ENCODE measurements at regions not wholly inside any gene's neighbourhood (a gene's known extent, or its start where the extent isn't known, plus 50 kb on each side); places are given as distances from the start of the nearest gene placed in this dataset.

DNA sequence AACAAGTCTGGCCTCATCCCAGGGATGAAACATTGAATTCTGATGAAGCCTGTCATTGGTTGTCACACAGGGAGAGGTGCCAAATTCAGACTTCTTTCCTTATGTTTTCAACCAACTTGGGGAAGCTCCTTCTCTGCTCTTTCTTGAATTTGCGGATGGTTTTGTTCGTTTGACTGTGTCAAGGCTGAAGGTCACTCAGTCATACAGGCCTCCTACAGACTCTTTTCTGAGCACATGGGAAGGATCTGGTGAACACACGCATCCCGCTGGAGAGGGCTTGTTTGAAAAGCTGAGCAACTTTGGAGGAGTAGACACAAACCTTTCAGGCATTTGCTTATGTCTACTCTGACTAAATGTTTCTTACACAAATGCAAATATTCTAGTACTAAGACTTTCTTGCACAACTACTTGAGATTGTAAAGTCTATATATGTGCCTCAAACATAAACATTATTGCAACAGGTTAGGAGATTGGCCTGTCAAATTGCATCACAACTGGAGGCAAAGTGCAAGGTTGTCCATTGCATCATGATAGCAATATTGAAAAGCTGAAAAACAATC lies 151.5 kb upstream of the NR3C1 start:
- no peak for DNase-seq

DNA sequence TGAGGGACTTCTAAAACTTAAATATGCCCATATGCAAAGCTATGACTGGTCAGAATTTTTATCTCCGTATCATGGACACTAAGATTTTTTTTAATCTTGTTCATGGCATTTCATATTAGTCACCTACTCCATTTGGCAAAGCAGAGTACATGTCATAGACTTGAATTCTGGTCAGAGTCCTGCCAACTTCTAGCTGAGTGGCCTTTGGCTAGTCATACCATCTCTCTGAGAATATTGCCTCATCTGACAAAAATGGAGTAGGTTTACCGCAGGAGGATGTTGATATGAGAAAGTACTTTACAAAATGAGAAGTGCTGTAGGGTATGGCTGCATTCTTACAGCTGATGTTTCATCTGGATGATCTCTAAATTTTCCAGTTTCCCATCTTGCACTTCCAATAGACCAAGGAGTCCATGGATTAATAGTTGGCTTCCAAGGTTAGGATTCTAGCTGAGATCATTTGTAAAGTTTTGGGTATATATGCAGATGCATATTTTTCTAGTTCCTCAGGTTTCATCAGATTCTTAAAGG lies 150.8 kb upstream of the NR3C1 start:
- no peak for DNase-seq

DNA sequence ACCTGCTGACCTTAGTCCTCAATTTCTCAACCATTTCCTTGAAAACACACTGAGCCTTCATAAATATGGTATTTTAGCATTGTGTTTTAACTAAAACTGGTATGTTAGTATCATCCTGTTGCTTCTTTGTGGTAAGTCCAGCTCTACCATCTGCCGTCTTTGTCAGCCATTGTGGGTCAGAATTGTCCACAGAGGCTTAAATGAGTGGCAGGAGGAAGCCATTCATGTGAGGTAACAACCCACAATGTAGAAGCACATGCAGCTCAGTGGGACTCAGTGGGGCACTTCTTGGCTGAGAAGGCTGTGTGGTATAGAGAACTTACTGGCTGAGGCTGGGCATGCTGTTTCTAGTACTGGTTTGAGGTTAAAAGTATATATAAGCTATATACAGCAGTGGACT lies 149.2 kb upstream of the NR3C1 start:
- DNase-seq: no peak

DNA sequence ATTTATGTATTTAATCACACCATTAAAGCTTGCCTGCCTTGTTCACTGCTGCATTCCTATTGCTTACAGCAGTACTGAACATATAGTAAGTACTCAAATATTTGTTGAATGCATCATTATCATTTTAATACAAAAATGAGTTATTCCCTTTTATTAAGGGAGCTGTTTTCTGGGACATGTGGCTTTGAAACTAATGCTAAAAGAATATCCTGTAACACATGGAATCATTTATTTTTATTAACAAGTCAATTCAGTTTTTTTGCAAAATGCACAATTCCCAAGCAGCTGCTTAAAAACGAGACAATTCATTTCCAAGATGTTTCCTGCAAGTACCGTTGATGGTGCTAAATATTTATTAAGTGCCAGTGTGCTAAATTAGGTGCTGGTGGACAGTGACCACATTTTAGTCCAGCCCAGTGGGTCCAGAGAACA lies 148.3 kb upstream of the NR3C1 start:
- no peak for DNase-seq

DNA sequence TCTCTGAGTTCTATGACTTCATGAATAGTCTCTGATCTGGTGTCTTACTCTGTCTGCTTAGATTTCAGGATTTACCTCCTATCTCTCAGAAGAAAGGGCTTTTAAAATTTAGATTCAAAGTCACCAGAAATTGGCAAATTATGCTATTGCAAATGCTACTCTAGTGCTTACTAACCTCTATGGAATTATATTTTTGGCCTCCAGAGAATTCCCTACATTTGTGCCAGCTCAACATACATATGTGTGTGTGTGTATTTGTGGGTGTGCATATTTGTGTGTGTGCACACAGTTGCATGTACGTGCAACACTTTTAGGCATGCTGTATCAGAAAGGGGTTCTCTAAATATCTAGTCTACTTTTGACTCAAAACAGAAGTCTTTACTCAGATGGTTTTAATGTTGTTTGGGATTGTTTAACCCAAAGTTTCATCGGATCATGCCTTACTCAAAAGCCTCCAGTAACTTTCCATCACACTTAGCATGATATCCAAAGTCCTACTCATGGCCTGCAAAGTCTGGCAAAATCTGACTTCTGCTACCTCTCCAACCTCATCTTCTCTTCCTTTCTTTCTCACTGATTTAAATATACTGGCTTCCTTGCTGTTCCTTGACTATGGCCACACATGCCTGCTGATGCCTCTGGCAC lies 147.6 kb upstream of the NR3C1 start:
- no peak for DNase-seq

DNA sequence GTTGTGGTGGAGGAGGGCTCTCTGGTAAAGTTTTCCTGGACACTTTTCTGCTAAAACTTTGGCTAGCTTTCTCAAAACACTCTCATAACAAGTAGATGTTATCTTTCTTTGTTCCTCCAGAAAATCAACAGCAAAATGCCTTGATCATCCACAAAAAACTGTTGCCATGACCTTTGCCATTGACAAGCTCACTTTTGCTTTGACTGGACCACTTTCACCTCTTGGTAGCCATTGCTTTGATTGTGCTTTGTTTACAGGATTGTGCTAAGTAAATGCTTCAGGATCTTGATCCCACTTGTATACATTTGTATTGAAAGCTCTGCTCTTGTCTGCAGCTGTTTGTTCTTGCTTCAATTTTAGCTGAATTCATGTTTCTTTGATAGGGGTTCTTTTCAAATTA lies 143.9 kb upstream of the NR3C1 start:
- no peak for DNase-seq

DNA sequence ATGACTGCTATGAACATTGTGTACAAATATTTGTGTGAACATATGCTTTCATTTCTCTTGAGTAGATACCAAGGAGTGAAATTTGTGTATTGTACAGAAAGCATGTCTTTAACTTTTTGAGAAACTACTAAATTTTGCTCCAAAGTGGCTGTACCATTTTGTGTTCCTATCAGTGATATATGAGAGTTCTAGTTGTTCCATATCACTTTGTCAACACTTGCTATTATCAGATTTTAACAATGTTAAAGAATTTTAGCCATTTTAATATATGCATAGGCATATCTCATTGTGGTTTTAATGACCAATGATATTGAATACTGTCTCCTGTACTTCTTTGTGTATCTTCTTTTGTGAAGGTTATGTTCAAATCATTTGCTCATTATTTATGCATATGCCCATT lies 142.9 kb upstream of the NR3C1 start:
- no peak for DNase-seq

DNA sequence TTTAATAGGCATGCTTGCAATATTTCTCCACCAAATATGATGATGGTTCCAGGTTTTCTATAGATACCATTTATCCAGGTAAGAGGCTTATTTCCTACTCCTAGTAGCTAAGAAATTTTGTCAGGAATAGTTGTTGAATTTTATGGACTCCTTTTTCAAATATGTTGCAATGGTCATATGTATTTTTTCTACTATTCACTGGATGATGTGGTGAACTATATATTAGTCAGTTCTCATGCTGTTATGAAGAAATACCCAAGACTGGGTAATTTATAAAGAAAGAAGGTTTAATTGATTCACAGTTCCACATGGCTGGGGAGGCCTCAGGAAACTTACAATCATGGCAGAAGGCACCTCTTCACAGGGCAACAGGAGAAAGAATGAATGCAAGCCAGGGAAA lies 141.1 kb upstream of the NR3C1 start:
- no peak for DNase-seq

DNA sequence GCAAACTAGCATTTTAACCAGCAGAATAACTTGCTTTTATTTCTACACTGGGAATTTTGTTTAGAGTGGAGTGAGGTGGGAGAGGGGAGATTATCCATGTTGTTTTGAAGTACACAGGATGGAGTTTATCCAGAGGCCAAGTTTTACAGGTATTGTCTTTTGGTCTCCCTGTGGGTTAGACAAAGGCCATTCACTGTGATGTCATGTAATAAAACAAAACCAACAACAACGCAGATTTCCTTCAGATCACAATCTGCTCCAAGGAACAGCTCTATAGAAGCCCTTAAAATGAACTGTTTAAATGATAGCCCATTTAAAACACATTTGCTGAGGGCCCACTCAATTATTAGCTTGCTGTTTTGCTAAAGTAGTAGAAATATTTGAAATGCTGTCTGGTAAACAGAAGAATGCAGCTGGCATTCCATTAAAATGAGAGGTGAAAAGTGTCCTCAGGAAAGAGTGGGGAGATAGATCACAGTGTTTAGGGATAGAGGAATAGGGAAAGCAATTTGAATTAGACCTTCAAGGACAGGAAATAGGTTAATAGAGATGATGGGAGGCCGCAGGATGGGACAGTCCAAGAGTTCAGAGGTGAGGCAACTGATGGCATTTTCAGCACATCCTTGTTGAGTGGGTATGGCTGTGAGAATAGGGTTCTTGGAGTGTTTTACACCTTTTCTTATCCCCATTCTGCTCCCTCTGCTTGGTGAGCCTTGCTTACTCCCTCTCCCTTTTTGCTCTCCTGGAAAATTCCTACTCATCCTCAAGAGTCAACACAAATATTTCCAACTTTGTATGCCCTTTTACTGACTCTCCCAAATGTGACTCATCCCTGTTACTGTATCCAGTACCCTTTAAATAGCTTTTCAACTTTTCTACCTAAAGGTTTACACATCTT lies 140.1 kb upstream of the NR3C1 start:
- DNase-seq: peak in 1 of 2 experiments; percentile 48

DNA sequence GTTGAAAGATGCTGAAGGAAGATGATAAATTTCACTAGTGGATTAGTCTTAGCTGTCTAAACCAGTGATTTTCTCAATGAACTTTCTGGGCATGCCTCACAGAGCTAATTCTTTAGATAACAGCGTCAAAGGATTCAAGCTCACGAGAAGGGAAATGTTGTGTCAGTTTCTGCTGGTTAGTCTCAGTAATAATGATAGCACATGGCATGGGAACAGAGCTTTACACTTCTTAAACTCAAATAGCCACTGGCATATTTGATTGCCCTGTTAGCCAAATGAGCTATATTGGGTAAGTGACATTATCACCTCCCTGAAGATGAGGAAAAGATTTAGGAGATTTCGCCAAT lies 139.3 kb upstream of the NR3C1 start:
- no peak for DNase-seq

DNA sequence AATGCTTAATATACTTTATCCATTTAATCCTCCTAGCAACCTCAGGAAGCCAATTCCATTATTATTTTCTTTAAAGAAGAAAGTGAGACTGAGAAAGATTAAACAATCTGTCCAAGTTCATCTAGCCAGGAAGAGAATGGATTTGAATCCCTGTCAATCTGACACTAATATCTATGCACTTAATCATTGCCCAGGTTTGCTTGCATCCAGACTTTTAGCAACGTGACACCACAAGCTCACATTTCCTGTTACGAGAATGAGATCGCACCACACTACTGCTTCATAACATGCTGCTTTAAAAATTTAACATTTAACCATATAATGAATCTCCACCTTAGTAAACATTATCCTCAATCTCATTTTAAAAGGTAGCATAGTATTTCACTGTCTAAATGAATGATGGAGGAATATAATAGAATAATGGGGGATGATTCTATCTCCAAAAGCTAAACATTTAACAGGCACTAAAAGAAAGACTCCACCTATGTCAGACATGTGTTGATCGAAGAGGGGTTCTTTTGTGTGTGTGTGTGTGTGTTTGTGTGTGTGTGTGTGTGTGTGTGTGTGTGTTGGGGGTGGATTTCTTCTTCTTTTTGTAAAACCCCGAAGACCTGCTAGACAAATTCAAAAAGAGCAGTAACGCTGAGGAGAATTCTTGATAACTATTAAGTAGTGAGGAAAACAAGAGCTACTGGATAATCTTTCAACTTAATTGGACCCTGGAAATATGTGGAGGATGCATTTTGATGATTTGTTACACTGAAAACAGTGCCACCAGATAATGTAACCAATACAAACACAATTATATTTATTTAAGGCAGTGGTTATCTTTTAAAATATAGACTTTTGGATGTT lies 138.7 kb upstream of the NR3C1 start:
- no peak for DNase-seq

DNA sequence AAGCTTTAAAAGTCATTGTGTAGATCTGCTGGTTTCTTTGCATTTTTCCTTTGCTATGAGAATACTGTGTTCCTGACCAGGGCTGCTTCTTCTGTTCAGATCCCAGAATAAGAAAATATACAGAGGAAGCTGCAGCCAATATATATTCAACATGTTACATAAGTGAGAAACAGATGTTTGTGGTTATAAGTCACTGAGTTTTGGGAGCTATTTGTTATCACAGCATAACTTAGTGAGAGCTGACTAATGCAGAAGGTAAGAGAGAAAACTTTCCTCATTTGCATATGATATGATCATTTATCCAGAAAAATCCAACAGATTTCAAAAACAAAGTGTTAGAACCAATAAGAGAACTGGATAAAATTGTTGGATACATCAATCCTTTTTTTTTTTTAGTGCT lies 136.3 kb upstream of the NR3C1 start:
- DNase-seq: no peak

DNA sequence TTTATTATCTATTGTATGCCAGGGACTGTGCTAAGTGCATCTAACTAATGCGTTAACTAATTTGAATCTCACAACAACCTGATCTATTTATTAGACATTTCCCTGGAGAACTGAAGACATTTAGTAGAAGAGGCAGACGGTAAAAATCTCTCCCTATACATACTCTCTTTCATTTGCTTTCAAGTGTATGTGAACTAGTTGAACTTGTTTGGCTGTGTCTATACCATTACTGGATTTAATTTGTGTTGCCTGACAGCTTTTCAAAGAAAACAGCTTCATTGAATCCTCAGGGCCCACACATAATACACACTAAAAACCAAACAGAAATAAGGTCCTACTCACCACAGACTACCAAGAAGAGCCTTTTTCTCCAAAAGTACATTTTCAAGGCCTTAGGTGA lies 133.6 kb upstream of the NR3C1 start:
- no peak for DNase-seq

DNA sequence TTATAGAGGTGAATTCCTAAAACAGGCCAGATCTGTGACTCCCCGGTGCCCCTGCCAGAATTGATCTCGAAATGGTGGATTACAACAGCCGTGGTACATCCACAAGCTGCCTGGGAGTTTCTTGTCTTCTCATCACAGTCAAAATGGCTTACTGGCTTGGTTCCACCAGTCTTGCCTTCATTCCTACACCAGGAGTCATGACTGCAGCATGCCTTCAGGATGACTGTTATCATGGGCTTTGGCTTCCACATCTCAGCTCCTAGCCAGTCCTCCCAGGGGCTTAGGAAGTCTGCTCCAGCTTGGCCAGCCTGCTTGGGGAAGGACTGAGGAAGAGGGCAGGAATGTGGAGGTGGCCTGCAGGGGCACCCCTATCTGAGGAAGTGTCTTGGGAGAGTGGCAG lies 132.9 kb upstream of the NR3C1 start:
- DNase-seq: peak; percentile 65 to 87

DNA sequence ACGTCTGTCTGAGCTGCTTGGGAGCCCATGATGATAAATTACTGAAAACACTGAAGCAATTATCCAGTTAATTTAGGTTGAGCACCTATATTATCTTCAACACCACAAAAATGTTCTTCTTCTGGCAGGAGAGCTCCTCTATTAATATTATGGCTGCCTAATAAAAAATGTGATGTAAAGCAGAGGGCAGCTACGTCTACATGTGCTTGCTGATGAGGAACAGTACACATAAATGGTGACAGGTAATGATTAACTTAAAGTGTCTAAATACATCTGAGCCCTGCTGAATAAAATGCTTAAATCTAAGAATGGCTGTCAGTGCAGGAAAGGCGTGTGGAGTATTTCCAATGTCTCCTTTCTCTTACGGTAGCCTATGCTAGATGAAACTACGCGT lies 131.3 kb upstream of the NR3C1 start:
- DNase-seq: no peak

DNA sequence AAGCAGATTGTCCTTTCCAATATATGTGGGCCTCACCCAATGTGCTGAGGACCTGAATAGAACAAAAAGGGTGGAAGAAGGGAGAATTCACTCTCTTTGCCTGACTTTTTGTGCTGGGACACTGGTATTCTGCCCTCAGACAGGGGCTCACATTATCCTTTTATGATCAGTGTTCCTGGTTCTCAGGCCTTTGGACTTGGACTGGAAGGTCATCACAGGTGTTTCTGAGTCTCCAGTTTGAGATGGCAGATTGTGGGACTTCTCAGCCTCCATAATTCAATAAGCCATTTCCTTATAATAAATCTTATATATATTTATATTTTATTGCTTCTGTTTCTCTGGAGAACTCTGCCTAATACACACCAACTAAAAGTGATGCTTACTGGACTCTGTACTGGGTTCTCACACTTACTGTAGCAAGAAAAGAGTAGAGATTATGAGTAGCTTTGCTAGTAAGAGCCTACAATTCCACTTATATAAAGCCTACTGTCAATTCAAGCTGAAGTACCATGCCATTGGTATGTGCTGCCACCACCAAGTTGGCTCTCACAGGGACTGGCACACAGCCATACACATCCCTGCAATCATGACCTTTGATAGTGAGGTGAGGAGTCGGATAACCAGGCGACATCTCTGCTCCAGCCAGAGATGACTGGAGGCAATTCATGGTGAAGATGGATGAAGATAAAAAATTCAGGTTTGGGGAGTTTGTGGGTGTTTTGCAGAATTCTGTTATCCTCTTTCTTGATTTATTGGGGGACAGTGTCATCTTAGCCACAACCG lies 130.7 kb upstream of the NR3C1 start:
- DNase-seq: no peak

DNA sequence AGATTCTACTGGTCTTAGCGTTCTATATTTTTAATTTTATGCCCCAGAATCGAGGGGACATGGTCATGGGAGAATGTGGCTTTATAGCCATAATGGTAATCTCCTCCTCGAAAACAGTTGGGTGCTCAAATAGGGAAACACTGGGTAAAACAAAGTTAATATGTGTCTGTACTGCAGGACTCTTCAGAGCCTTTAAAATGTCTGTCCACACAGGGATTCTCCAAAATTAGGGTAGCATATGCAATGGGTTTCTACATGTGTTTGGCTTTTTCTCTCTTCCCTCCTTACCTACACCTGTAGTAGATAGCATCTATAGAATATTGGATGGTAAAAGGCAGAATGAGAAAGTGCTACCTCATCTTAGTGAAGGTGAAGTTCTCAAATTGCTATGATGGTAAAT lies 130.0 kb upstream of the NR3C1 start:
- no peak for DNase-seq

DNA sequence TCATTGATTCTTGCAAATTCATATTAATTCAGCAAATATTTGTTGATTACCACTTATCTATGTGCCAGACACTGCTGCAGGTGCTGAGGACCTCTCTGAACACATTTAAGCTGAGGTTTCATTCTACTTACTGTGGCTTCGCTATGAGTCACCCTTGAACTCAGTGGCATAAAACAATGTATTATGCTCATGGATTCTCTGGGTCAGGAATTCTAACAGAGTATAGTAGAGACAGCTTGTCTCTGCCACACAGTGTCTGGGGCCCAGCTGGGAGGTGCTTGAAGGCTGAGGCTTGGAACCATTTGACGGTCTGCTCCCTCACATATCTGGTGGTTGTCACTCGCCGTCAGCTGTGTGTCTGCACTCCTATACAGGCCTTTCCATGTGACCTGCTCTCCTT lies 124.3 kb upstream of the NR3C1 start:
- no peak for DNase-seq

DNA sequence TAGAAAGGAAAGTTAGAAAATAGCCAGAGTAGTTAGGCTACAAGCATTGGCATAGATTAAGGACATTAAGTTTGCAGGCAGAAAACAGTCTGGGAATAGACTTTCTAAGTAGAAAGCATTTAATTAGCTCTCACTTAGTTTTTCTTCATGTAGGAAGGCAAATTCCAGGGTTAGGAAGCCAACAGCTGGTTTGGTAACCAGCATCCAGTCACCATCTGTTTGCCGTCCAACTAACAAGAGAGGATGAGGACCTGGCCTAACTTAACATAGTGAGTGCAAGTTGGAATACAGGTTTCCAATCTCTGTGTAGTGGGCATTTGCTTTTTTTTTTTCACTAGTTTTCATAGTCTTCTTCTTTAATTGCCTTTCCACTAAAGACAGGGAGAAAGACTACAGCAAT lies 121.7 kb upstream of the NR3C1 start:
- no peak for DNase-seq

DNA sequence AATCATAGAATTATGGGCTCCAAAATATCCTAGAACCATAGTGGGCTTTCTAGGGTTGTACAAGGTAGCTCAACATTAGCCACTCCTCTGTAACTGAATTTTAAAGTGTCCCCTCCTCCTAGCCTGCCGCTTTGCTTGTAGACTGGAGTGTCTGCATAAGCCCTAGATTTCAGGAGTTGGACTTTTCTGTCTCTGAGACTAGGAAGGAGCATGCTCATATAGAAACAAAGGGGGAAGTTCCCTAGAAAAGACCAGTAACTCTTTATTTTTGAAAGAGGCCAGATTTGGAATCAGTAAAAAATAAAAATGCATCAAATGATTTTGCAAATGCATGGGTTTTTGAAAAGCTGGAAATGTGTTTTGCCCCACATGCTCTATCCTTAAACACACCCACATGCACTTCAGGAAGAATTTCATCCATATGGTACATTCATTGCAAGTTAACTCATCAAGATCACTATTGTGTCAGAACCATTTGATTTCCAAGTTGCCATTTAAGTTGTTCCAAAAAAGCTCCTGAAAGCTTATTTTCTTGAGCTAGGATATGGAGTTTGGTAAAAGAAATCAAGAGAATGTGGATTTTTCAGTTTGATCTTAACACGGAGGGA lies 121.0 kb upstream of the NR3C1 start:
- DNase-seq: no peak

DNA sequence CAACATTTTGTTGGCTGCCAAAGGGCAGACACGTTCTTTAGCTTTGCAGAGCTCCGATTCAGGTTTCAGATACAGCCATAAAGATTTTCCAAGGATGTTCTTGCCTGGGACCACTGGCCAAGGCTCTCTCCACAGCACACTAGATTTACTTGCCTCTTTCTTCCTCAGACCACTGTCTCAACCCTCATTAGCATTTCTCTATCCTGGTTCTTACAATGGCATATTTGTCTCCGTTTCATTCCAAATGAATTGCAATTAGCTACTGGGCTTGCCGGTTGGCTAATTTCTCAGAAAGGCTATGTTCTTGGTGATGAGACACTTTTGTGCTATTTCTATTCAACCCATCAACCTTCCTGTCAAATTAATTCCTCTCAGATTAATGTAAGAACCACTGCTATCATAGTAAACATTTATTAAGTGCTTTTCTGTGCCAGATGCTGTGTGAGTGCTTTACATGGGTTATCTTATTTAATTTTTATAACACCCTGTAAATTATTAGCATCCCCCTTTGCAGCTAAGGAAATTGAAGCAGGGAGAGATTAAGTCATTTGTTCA lies 118.4 kb upstream of the NR3C1 start:
- DNase-seq: no peak

DNA sequence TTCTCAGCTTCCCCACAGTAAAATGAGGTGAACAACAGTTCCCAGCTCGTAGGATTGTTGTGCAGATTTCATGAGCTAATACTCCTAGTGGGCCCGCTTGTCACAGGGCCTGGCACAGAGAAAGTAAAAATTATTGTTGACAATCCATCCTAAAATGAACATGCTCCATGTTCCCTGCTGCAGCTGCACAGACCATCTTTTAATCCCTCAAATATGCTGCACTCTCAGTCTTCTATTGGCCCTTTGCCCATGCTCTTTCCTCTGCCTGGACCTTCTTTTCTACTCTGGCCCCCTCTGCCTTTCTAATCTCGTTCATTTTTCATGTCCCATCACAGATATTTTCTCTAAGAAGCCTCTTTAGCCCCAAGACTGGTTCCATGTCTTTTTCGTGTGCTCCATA lies 117.7 kb upstream of the NR3C1 start:
- no peak for DNase-seq
